Peyer's patch (tissue), 4 donors: ENCODE measurements at regions not wholly inside any gene's neighbourhood (a gene's known extent, or its start where the extent isn't known, plus 50 kb on each side); places are given as distances from the start of the nearest gene placed in this dataset.

Source experiments
- CTCF ChIP-seq, 6 experiments: fragments of 450-650 bp in 4 of 6; fragments of 200-600 bp in 2 of 6; sonication (generic) in 1 of 6; IDR thresholded peaks; one replicate each; pipeline ENCODE4 v1.5.1; 2017 to 2019; ENCODE audit warnings: antibody characterized with exemption in 6 of 6, mild to moderate bottlenecking in 3 of 6, moderate library complexity in 1 of 6
- POLR2A ChIP-seq, 2 donors: fragments of 450-650 bp; IDR thresholded peaks; one replicate each; pipeline ENCODE4 v1.5.1; 2017; ENCODE audit warnings: antibody characterized with exemption in 2 of 2, mild to moderate bottlenecking in 2 of 2, moderate library complexity in 2 of 2

- no peak for TF ChIP-seq CTCF (IDR thresholded peaks at IDR 0.05)
- no peak for TF ChIP-seq POLR2A (IDR thresholded peaks at IDR 0.05)
These were observed 118.3 kb upstream of the SCAF11 start for GRCh38 chr12:46108721-46109120.
